ENCODE measurements at regions not wholly inside any gene's neighbourhood (a gene's known extent, or its start where the extent isn't known, plus 50 kb on each side); places are given as distances from the start of the nearest gene placed in this dataset.

GRCh38 chr2:157155992-157156391, 101.5 kb upstream of the GALNT5 start:
- Histone ChIP-seq H3K9me1 (ENCODE audit: insufficient read depth, low read length) (no peaks in the 10 kb centered on the region), H4K5ac (ENCODE audit: low read depth, low read length) (peak overlapping the region; percentile 18), H3K9ac (ENCODE audit: low read depth, low read length) (no peak overlapping the region), H2AFZ (replicated peaks; ENCODE audit: low read length, poor library complexity) (no peak overlapping the region), H3K4me1 (ENCODE audit: control insufficient read depth, insufficient read depth, low read length) (peaks cover 8% of the 10 kb centered on the region), H3K14ac (replicated peaks; ENCODE audit: low read depth, low read length) (no peak overlapping the region; the same call in 1 of the 2 replicates), H3K4me2 (ENCODE audit: low read depth, low read length) (no peak overlapping the region), H3K27me3 (ENCODE audit: control insufficient read depth, insufficient read depth, low read length) (no peaks in the 10 kb centered on the region), H3K56ac (ENCODE audit: extremely low read depth, insufficient read depth, low read length) (no peak overlapping the region), H3K27ac (ENCODE audit: insufficient read depth, low read length) (no peak overlapping the region), H3K4me3 (ENCODE audit: insufficient read depth, low read depth, low read length) (no peak overlapping the region), H3K4ac (ENCODE audit: low read depth, low read length) (no peak overlapping the region), H2AK5ac (ENCODE audit: low read depth, low read length) (peak overlapping the region; percentile 13; the same call in 1 of the 2 replicates), H2BK5ac (ENCODE audit: low read depth, low read length, poor library complexity, severe bottlenecking) (no peak overlapping the region), H2BK120ac (ENCODE audit: low read depth, low read length) (no peak overlapping the region), H3K9me3 (ENCODE audit: control insufficient read depth, insufficient read depth, low read length) (no peaks in the 10 kb centered on the region), H3K79me1 (ENCODE audit: low read depth in 1 of 2, low read length in 2 of 2) (no peaks in the 10 kb centered on the region), H3K18ac (ENCODE audit: low read depth, low read length) (peak overlapping the region; percentile 1; the same call in 1 of the 2 replicates), H4K20me1 (ENCODE audit: insufficient read depth, low read length) (no peaks in the 10 kb centered on the region), H4K8ac (ENCODE audit: low read depth in 2 of 2, low read length in 2 of 2) (peak overlapping the region in 1 of 2 experiments; percentile 1; a peak in 2 of 4 replicates), H4K91ac (ENCODE audit: insufficient read depth, low read depth, low read length) (no peak overlapping the region; the same call in 1 of the 2 replicates), H2BK15ac (ENCODE audit: low read depth, low read length) (no peak overlapping the region), H3K23ac (ENCODE audit: low read depth, low read length) (no peak overlapping the region), H2BK20ac (ENCODE audit: low read depth, low read length) (peak overlapping the region; percentile 16; the same call in 1 of the 2 replicates), H2AK9ac (replicated peaks; ENCODE audit: low read depth, low read length, poor library complexity) (no peak overlapping the region), H3K36me3 (ENCODE audit: control insufficient read depth, insufficient read depth, low read length) (no peaks in the 10 kb centered on the region)
- intact Hi-C loops (cut with micrococcal nuclease) (no loop called here), dilution Hi-C loops (cut with HindIII; ENCODE audit: low sequenced_read_pairs, unreplicated experiment) (no loop called here), in situ Hi-C loops (cut with MboI; ENCODE audit: low sequenced_read_pairs) (no loop called here)
- TF ChIP-seq FOS (IDR thresholded peaks at IDR 0.05; ENCODE audit: low read depth, low read length) (no peak), MXI1 (IDR thresholded peaks at IDR 0.05; ENCODE audit: borderline replicate concordance, low read depth, low read length) (no peak), RAD21 (IDR thresholded peaks at IDR 0.05; ENCODE audit: low read length) (no peak), NFE2L2 (IDR thresholded peaks at IDR 0.05; ENCODE audit: low read depth, low read length) (no peak), CTCF (conservative IDR thresholded peaks at IDR 0.05; ENCODE audit: low read depth, low read length) (no peak), MAFK (IDR thresholded peaks at IDR 0.05; ENCODE audit: low read depth, low read length) (no peak), BHLHE40 (IDR thresholded peaks at IDR 0.05; ENCODE audit: low read depth, low read length) (no peak), RFX5 (IDR thresholded peaks at IDR 0.05; ENCODE audit: low read depth, low read length) (no peak), CEBPB (IDR thresholded peaks at IDR 0.05; ENCODE audit: low read depth, low read length) (no peak), POLR2A (IDR thresholded peaks at IDR 0.05; ENCODE audit: low read depth, low read length) (no peak), CHD1 (IDR thresholded peaks at IDR 0.05; ENCODE audit: low read depth, low read length) (no peak), SMC3 (IDR thresholded peaks at IDR 0.05; ENCODE audit: low read depth, low read length) (no peak), MAZ (IDR thresholded peaks at IDR 0.05; ENCODE audit: borderline replicate concordance, low read depth, low read length) (no peak)
- TF ChIP-seq, protein P1, sequence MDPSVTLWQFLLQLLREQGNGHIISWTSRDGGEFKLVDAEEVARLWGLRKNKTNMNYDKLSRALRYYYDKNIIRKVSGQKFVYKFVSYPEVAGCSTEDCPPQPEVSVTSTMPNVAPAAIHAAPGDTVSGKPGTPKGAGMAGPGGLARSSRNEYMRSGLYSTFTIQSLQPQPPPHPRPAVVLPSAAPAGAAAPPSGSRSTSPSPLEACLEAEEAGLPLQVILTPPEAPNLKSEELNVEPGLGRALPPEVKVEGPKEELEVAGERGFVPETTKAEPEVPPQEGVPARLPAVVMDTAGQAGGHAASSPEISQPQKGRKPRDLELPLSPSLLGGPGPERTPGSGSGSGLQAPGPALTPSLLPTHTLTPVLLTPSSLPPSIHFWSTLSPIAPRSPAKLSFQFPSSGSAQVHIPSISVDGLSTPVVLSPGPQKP (IDR thresholded peaks at IDR 0.05; ENCODE audit: borderline replicate concordance, low read depth, low read length), result no peak
- POLR2A ChIA-PET (ENCODE audit: unreplicated experiment), result no interaction called here
- no TSS peak for BruUV-seq (replicated peaks)
- ATAC-seq (ENCODE audit: low read depth), result no peak
- CTCF ChIA-PET, result no interaction called here
- no peak for DNase-seq
- 100% methylated on average over 1 of the region's 1 CpG; no CpG with 5 or more reads in 1 of the 2 experiments for WGBS, 2 experiments (ENCODE audit: extremely low coverage in 2 of 2, insufficient read length in 1 of 2)

All from IMR-90 (cell line).